ENCODE measurements at regions not wholly inside any gene's neighbourhood (a gene's known extent, or its start where the extent isn't known, plus 50 kb on each side); places are given as distances from the start of the nearest gene placed in this dataset.

- no peak for DNase-seq (ENCODE audit: low read depth)
- TF ChIP-seq CTCF (IDR thresholded peaks at IDR 0.05; ENCODE audit: low read depth, low read length, missing control alignments), result no peak
- no peak overlapping the region for H3K4me3 ChIP-seq (ENCODE audit: low read depth, low read length)
Observed at GRCh38 chr1:56436296-56436695, 143.1 kb downstream of the PLPP3 start.

- TF ChIP-seq CTCF (IDR thresholded peaks at IDR 0.05; ENCODE audit: low read depth, low read length, missing control alignments), result no peak
- DNase-seq (ENCODE audit: low read depth), result no peak
Observed at GRCh38 chr1:56435434-56436262, 143.7 kb downstream of the PLPP3 start.

GRCh38 chr1:56434740-56435139, 144.6 kb downstream of the PLPP3 start:
- no peak overlapping the region for H3K4me3 ChIP-seq (ENCODE audit: low read depth, low read length)
- TF ChIP-seq CTCF (IDR thresholded peaks at IDR 0.05; ENCODE audit: low read depth, low read length, missing control alignments), result peak; percentile 22
- no peak for DNase-seq (ENCODE audit: low read depth)

More at GRCh38 chr1:56435434-56436262, 143.7 kb downstream of the PLPP3 start:
- H3K4me3 ChIP-seq (ENCODE audit: low read depth, low read length), result no peak overlapping the region

GRCh38 chr1:56434025-56434424, 145.3 kb downstream of the PLPP3 start:
- no peak for DNase-seq (ENCODE audit: low read depth)
- TF ChIP-seq CTCF (IDR thresholded peaks at IDR 0.05; ENCODE audit: low read depth, low read length, missing control alignments), result no peak
- no peak overlapping the region for H3K4me3 ChIP-seq (ENCODE audit: low read depth, low read length)

GRCh38 chr1:56433056-56433577, 146.2 kb downstream of the PLPP3 start:
- no peak for TF ChIP-seq CTCF (IDR thresholded peaks at IDR 0.05; ENCODE audit: low read depth, low read length, missing control alignments)
- no peak for DNase-seq (ENCODE audit: low read depth)
- no peak overlapping the region for H3K4me3 ChIP-seq (ENCODE audit: low read depth, low read length)

- TF ChIP-seq CTCF (IDR thresholded peaks at IDR 0.05; ENCODE audit: low read depth, low read length, missing control alignments), result no peak
- no peak for DNase-seq (ENCODE audit: low read depth)
Observed at GRCh38 chr1:56432166-56432971, 147.0 kb downstream of the PLPP3 start.

More at GRCh38 chr1:56432166-56432971, 147.0 kb downstream of the PLPP3 start:
- no peak overlapping the region for H3K4me3 ChIP-seq (ENCODE audit: low read depth, low read length)

All from GM12864 (cell line).